Lower leg skin (tissue), 3 donors: ENCODE measurements at regions not wholly inside any gene's neighbourhood (a gene's known extent, or its start where the extent isn't known, plus 50 kb on each side); places are given as distances from the start of the nearest gene placed in this dataset.

Experiments
- POLR2A ChIP-seq, 2 donors: fragments of 450-650 bp; IDR thresholded peaks; one replicate each; pipeline ENCODE4 v1.6.1; 2016 to 2017; ENCODE audit warnings: antibody characterized with exemption in 2 of 2, mild to moderate bottlenecking in 1 of 2, moderate library complexity in 1 of 2
- TF ChIP-seq, protein P1 (sequence below), 3 donors: fragments of 450-650 bp; IDR thresholded peaks; one replicate each; pipeline ENCODE4 v1.5.1; 2016; ENCODE audit warnings: antibody characterized with exemption in 3 of 3, mild to moderate bottlenecking in 3 of 3, moderate library complexity in 2 of 3

GRCh38 chr13:80094526-80094925 is 246.4 kb downstream of the SPRY2 start:
- TF ChIP-seq, protein P1, sequence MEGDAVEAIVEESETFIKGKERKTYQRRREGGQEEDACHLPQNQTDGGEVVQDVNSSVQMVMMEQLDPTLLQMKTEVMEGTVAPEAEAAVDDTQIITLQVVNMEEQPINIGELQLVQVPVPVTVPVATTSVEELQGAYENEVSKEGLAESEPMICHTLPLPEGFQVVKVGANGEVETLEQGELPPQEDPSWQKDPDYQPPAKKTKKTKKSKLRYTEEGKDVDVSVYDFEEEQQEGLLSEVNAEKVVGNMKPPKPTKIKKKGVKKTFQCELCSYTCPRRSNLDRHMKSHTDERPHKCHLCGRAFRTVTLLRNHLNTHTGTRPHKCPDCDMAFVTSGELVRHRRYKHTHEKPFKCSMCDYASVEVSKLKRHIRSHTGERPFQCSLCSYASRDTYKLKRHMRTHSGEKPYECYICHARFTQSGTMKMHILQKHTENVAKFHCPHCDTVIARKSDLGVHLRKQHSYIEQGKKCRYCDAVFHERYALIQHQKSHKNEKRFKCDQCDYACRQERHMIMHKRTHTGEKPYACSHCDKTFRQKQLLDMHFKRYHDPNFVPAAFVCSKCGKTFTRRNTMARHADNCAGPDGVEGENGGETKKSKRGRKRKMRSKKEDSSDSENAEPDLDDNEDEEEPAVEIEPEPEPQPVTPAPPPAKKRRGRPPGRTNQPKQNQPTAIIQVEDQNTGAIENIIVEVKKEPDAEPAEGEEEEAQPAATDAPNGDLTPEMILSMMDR (IDR thresholded peaks at IDR 0.05): no peak
- TF ChIP-seq POLR2A (IDR thresholded peaks at IDR 0.05): no peak
